HG03439 (cell line): ENCODE measurements at regions not wholly inside any gene's neighbourhood (a gene's known extent, or its start where the extent isn't known, plus 50 kb on each side); places are given as distances from the start of the nearest gene placed in this dataset.
"Not testable (repeated sequence)": the region's sequence is repeated elsewhere in the genome, so short reads cannot be mapped to it uniquely, and the experiment has no call there.

Experiments used
- ATAC-seq: cut with Tn5 transposase; IDR thresholded peaks from one replicate; pipeline ENCODE4 v1.9.1; 2021; ENCODE audit warnings: mild to moderate bottlenecking, moderate library complexity; ENCODE audit not compliant: unreplicated experiment

DNA sequence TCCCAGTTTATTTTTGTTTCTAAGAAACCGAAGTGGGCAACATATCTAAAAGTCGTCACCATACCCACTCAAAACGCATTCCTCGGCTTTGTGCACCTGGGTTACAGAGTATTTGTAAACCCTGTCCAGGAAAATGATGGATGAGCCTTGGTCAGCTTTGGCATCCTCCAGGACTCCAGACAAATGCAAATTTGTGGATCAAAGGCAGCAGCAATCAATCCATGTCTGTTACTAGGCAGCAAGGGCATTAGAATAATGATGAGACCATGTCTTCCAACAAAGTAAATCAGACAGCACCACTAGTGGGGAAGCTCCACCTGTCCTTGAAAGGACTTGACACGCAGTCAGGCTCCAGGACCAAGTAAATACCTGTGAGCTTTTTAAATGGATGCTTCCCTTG, 672.6 kb upstream of the GYPC start:
- no peak for ATAC-seq

DNA sequence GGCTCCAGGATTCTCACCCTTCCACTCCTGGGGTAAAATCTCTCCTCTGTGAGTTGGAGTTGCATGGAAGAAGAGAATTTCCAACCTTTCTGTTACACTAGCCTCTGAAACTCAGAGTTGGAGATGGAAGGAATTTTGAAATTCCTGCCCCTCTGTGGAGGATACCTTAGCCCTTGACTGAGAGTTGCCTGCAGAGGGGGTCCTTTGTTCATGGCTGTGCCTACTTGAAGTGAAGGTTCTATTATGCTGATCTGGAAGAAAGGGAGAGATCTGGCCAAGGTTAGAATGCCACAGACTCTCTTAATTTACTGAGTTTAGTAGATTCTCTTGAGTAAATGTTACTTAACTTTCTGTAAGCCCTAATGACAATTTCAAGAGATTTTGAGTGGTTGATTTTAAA, 626.6 kb upstream of the GYPC start:
- ATAC-seq = no peak

DNA sequence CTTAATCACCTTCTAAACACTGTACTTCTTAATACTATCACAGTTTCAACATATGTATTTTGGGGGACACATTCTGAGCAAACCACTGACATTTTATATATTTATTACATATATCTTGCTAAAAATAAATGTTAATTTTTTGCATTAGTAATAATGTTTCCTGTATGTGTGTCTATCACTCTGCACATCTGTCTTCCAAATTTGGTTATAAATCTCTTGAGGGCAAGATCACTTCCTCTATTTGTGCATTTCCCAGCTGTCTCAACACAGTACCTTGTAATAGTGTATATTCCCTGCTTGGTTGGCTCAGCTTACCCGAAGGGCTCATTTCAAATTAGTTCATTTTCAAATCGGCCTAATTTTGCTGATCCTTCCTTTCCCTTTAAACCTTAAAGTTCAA, 617.1 kb upstream of the GYPC start:
- no peak for ATAC-seq

DNA sequence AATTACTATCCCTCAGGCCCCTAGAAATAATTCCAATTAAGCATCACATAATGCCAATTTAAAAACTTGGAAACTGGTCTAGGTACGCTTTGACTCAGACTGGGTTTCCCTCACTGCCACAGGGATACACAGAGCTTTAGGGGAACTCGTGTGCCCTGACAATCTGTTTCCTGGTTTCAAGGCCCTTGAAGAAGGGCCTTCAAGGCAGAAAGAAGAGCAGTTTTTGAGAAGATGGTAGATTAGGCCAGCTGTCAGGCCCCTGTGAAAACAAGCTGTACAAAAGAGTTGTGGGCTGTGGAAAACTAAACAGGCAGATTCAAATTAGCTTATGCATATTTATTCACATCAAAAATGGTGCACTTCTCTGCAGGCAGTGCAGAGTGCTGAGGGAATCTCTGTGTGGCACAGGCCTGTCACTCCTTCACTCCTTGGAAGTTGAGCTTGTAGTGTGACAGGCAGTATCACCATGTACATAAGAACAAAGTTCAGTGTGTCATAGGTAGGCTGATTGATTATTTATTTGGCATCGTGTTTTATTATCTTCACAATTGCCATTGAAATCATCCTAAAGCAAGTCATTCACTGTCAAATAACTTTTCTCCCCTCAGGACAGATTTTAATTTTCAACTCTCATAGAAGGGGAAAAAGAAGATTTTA, 614.4 kb upstream of the GYPC start:
- ATAC-seq = no peak

DNA sequence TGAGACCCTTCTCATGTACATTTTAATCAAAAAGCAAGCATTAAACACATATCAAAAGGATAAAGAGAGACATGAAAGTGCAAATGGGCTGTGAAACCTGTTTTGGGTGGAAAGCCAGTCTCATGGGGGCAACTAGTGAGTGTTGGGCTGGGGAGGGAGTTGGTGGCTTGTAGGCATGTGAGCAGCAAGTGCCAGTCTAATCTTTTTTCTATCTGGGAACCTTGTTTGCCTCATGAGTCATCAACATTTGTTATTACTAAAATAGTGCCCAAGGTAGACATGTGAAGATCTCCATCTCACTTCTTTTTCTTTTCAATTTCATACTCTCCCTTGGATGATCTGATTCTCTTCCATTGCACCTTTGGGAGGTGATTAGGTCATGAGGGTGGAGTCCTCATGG, 613.9 kb upstream of the GYPC start:
- ATAC-seq = no peak

DNA sequence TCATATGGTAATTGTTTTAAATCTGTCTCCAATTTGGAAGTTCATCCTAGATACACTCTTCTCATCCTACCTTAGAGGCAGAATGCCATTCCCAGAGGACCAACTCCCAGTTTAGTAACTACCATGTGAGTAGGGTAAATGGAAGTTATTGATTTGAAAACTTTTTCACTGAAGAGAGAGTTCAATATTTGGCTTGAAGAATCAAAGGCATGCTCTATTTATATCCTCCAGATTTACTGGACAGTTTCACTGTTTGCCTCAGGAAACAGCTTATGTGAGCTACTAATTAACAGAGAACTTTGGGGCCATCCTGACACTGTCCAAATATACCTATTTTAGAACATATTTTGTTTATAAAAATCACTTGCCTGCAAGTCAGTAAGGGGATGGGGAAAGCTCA, 607.2 kb upstream of the GYPC start:
- ATAC-seq = no peak

DNA sequence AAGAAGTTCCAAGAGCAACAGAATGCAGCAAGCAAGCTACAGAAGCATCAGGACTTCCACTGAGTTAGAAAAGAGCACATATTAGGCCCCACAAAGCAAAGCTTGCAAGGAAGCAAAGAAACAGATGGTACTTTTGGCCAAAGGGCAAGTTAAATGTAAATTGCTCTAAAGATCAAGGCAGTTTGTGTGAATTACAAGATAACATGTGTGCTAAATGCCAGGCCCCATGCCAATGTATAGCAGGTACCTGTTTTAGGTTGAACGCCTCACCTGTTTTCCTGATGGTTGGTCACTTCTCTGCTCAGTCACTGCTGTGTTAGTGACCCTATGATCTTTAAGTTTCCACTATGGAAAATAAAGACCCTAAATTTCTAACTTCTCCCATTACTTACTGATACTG, 606.5 kb upstream of the GYPC start:
- no peak for ATAC-seq

DNA sequence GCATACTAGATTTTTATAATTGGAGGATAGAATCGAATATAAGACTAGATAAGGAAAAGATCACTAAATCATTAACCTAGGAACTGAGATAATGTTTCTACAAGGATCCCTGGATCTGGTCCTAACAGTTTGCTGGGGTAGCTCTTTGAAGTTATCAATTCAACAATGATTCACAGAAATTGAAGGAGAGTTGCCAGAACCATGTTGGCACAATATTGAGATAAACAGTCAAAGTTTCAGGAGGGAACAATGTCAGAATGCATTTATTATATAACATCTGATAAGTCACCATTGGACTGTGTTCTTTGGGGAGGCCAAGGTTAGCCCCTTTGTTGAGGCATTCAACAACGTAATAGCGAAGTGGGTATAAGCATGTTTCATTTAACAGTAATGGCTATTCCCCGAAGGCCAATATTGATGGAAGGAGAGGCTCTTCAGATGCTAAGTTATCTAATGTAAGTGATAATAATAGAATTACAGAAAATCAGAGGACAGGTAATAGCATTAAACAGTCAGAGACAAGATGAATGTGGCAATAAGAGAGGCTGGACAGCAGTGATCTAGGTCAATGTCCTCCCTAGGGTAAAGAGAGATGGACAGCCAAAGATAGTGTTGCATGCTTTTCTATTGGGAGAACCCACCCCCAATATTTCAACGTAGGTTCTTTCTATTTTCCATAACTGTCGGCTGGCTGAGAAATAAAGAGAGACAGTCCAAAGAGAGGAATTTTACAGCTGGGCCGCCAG, 604.8 kb upstream of the GYPC start:
- no peak for ATAC-seq

DNA sequence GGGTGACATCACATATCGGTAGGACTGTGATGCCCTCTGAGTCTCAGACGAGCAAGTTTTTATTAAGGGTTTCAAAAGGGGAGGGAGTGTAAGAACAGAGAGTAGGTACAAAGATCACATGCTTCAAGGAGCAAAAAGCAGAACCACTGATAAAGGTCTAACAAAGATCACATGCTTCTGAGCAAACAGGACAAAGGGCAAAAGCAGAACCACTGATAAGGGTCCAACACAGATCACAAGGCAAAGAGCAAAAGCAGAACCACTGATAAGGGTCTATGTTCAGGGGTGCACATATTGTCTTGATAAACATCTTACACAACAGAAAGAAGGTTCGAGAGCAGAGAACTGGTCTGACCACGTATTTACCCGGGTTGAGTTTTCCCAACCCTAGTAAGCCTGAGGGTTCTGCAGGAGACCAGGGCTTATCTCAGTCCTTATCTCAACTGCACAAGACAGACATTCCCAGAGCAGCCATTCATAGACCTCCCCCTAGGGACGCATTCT, 604.2 kb upstream of the GYPC start:
- ATAC-seq = not testable (repeated sequence)

DNA sequence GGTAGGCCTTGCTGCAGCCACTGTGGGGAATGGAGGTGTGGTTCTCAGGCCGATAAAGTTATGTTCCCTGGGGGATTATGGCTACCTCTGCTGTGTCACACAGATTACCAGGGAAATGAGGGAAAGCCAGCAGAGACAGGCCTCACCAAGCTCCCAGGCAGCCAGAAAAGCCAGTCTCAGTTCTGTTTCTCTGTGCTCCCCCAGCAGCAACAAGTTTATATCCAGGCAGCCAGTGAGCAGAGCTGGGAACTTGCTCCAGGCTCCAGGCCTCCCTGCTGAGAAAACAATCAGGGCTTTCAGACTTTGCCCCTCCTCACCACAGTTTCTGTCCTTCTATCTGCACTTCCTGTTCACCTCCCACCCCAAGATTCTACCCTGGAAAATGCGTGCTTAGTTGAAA, 596.6 kb upstream of the GYPC start:
- ATAC-seq = no peak

DNA sequence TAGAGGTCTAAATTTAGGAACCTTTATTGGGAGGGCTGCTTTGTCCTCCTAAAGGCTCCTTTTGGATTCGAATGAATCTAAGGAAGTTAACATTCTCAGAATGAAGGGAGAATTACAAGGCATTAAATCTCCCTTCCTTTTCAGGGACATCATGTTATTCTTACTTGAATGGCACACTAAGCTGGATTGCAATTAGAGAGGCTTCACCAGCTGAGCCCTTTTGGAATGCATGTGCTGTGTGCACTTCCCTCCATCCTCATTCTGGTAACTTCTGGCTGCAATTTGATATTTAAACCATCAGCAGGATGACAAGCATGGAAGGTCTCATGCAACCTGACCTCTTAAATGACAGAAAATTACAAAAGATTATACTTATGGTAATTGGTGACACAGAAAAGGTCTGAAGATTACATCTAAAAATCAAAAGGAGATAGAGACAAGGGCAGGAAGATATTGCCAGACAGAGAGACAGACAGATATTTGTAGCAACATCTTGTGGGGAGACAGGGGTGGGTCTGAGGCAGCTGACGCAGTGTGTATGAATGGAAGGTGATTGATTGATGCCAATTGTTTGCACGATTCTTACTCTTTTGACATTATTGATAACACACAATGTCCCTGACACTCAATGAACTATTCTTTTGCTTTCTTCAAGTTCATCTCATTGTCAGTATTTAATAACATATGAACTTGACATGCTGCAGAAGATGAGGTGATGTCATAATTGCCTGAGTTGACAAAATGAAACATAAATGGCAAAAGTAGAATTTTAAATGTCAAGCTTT, 570.8 kb upstream of the GYPC start:
- no peak for ATAC-seq

DNA sequence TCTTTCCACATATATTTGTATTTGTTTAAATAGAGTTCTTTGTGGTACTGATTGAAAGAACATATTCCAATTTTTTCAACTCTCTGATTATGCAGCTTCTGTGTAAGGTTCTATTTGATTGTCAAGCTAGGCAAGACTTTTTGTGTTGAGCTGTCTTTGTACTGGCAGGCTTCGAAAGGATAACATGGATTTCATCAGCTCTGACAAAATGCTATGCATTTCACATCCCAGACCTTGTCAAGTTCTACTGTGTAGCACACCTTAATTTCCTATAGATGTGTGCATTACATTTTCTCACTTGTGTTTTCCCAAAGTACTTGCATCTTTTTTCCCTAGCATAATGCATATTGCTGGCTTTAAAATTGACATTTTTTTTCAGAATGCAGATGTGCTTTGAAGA, 555.0 kb upstream of the GYPC start:
- no peak for ATAC-seq

DNA sequence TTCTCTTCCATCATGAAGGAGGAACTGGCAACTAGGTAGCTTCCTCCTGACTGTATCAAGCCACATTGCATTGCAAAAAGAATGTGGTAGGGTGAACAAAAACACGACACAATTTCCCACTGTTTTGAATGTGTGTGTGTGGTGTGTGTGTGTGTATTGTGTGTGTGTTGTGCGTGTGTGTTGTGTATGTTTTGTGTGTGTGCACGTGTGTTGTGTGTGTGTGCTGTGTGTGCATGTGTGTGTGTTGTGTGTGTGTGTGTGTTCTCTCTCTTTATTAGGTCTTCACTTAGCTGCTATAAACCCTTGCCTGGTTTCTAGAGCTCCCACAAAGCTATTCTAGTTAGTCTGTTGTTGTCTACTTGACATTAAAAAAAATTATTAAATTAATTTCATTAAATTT, 550.0 kb upstream of the GYPC start:
- ATAC-seq = no peak

DNA sequence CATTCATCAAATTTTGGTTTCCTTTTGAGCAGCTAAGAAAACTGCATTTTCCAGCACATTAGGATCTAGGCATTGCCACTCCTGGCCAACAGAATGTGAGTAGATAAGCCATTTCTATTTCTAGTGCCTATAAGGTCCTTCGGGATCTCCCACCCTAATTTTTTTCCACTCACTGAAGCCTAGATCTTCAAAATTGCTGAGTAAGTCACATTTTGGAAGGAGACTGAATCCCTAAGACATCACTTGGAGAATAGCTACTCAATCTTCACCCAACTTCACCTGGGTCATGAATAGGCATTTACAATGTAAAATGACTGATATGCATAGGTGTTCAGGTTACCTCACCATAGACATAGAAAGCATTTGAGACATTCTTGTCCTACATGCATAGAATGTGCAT, 548.1 kb upstream of the GYPC start:
- no peak for ATAC-seq

DNA sequence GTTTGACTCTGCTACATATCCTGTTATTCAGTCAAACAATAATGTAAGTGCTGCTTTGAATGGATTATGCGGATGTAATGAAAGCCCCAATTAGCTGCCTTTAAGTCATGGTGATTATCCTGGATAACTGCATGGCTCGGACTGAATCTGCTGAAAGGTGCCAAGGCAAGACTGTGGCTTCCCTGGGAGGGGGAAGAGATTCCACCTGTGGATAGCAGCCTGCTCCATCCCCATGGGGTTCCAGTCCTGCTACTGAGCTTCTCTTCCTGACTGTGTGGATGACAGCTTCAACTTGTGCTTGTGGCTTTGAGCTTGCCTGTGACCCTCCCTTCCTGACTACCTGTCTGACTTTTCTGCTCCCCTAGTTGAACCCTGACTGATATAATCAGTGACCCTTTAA, 540.0 kb upstream of the GYPC start:
- no peak for ATAC-seq

DNA sequence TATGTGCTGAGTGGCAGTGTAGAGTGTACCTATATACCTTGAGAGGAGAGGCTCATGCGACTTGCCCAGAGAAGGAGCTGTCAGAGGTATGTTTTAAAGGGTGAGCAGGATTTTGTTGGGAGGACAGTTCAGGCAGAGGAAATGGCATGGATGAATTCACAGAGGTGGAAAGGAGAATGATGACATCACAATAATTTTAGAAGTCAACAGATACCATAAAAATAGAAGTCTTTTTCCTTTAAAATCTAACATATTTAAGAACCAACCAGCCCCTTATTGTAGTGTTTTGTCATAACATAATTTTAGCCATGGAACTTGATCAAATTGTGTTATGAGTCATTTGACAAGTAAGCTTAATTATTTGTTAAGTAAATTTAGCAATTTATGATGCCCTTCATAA, 538.1 kb upstream of the GYPC start:
- ATAC-seq = no peak

DNA sequence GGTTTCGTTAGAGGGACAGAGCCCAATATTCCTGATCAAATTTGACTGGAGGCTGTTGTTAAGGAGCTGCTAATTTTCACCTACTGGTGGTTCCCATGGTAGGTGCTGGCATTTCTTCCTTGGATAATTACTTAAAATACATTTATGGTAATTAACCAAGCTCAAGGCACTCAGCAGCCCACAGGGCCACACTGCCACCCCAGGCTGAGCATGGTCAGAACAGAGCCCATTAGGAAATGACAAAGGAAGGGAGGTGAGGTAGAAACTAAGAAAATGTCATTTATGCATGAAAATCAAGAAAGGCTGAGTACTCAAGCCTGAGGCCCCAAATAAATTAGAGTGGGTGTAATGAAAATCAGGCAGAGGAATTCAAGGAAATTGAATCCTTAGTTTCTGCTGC, 510.2 kb upstream of the GYPC start:
- no peak for ATAC-seq

DNA sequence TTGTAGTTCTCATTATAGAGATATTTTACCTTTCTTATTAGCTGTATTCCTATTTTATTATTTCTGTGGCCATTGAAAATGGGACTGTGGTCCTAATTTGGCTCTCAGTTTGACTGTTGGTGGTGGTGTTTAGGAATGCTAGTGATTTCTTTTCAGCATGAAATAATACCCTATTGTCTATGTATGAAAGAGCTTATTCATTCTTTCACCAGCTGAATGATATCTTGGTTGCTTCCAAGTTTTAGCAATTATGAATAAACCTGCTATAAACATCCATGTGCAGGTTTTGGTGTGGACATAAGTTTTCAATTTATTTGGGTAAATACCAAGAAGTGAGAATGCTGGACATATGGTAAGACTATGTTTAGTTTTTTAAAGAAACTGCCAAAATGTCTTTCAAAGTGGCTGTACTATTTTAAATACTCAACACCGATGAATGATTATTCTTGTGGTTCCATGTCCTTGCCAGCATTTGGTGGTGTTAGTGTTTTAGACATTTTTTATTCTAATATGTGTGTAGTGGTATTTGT, 501.6 kb upstream of the GYPC start:
- ATAC-seq = no peak

DNA sequence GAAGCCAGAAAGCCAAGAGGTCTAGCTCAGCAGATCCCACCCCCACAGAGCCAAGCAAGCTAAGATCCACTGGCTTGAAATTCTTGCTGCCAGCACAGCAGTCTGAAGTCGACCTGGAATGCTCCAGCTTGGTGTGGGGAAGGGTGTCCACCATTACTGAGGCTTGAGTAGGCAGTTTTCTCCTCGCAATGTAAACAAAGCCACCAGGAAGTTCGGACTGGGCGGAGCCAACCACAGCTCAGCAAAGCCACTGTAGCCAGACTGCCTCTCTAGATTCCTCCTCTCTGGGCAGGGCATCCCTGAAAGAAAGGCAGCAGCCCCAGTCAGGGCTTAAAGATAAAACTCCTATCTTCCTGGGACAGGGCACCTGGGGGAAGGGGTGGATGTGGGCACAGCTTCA, 495.0 kb upstream of the GYPC start:
- not testable (repeated sequence) for ATAC-seq

DNA sequence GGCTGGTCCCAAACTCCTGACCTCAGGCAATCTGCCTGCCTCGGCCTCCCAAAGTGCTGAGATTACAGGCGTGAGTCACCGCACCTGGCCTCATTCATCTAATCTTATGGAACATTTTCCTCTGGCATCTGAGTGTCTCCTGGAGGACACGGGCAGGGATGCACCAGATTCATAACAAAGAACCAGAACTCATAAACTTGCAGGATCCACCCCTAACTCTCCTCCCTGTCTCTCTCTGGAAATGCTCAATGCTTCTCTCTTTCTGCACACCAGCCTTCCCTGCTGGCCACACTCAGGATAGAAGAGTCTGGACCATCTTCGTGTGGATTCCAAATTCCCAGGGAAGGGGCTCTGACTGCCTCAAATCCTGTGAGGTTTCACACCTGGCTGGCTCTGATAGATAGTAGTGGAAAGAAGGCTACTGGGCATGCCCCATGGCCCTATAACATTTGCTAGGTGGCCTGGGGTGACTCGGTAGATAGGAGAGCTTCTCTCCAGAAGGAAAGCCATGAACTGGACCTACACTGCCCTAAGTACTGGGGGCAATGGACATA, 483.2 kb upstream of the GYPC start:
- ATAC-seq = no peak

DNA sequence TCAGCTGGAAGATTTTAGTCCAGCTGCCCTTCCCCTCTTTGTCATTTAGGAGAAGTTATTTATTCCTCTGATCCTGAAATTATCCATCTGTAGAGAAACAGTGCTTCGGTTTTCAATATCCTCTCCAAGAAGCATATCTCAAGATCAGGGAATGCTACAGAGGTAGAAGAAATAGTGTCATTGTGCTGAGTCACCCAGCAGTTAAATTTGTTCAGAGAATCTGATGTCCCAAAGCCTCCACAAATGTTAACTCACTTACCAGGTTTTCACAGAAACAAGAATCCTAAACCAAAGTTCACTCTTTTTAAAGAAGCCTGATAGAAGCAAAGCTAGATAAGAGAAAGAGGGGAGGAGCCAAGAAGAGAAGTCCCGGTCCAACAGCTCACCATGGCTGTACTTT, 480.7 kb upstream of the GYPC start:
- no peak for ATAC-seq
